HG03159 (cell line): ENCODE measurements at regions not wholly inside any gene's neighbourhood (a gene's known extent, or its start where the extent isn't known, plus 50 kb on each side); places are given as distances from the start of the nearest gene placed in this dataset.
"Not testable (repeated sequence)": the region's sequence is repeated elsewhere in the genome, so short reads cannot be mapped to it uniquely, and the experiment has no call there.

ENCODE experiments used
- ATAC-seq: cut with Tn5 transposase; IDR thresholded peaks from one replicate; pipeline ENCODE4 v1.9.1; 2021; ENCODE audit warnings: mild to moderate bottlenecking, moderate library complexity; ENCODE audit not compliant: unreplicated experiment

DNA sequence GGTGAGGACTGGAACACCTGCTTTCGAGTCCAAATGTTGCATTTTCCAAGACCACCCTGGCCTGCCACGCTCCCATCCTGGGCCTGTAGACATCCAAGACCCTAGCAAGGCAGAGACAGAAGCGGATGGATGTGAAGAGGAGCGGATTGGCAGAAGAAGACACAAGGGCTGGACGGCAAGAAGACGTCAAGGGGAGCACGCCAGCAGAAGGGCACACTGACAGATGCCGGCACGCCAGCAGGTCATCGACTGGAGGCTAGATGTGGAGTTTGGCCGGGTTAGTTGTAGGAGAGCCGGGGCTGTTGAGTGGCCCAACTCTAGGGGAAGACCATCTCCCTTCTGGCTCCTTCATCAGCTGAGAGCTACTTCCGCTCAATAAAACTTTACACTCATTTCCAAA lies 251.6 kb downstream of the ZWINT start:
- no peak for ATAC-seq

DNA sequence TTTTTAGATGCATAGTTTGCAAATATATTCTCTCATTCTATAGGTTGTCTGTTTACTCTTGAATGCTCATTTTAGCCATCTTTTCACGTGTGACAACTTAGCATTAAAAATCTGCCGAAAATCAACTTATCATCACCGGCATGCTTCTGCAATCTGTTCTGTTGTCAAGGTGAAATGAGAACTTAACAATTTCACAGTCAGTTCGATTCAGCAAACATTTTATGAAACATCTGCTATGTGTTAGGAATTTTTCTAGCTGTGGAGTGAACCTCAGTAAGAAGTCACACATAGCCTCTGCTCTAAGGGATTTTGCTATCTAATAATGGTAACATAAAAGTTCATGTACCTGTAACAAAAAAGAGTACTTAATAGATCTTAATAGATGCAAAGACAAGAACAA lies 256.1 kb downstream of the ZWINT start:
- ATAC-seq = no peak

DNA sequence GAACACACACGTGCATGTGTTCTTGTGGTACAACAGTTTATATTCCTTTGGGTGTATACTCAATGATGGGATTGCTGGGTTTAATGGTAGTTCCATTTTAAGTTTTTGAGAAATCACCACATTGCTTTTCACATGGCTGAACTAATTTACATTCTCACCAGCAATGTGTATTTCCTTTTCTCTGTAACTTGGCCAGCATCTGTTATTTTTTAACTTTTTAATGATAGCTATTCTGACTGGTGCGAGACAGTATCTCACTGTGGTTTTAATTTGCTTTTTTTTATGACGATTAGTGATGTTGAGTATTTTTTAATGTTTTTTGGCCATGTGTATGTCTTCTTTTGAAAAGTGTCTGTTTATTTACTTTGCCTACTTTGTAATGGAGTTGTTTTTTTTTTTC lies 256.6 kb downstream of the ZWINT start:
- ATAC-seq = no peak

DNA sequence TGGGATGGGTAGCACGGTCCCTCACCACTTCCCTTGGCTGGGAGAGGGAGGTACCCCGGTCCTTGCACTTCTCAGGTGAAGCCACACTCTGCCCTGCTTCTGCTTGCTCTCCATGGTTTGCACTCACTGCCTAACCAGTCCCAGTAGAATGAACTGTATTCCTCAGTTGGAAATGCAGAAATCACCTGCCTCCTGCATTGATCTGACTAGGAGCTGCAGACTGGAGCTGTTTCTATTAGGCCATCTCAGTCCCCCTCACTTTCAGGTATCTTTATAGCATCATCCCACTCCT lies 264.9 kb downstream of the ZWINT start:
- ATAC-seq = no peak

DNA sequence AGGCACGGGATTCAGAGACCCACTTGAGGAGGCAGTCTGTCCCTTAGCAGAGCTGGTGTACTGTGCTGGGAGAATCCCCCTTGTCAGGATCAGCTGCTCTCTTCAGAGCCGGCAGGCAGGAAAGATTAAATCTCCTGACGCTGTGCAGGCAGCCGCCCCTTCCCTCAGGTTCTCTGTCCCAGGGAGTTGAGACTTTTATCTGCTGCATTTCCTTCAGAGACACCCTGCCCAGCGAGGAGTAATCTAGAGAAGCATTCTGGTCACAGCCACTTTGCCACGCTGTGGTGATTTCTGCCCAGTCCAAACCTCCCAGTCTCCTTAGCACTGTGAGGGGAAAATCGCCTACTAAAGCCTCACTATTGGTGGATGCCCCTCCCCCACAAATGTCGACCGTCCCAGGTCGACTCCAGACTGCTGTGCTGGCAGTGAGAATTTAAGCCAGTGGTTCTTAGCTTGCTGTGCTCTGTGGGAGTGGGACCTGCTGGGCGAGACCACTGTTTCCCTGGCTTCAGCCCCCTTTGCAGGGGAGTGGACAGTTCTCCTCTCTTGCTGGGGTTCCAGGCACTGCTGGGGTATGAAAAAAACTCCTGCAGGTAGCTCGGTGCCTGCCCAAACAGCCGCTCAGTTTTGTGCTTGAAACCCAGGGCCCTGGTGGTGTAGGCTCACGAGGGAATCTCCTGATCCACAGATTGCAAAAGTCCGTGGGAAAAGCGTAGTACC lies 265.4 kb downstream of the ZWINT start:
- no peak for ATAC-seq

- not testable (repeated sequence) for ATAC-seq
Measured at GRCh38 chr10:56093645-56094044, 267.4 kb downstream of the ZWINT start.

GRCh38 chr10:56091872-56092271 lies 269.2 kb downstream of the ZWINT start:
- ATAC-seq = no peak

DNA sequence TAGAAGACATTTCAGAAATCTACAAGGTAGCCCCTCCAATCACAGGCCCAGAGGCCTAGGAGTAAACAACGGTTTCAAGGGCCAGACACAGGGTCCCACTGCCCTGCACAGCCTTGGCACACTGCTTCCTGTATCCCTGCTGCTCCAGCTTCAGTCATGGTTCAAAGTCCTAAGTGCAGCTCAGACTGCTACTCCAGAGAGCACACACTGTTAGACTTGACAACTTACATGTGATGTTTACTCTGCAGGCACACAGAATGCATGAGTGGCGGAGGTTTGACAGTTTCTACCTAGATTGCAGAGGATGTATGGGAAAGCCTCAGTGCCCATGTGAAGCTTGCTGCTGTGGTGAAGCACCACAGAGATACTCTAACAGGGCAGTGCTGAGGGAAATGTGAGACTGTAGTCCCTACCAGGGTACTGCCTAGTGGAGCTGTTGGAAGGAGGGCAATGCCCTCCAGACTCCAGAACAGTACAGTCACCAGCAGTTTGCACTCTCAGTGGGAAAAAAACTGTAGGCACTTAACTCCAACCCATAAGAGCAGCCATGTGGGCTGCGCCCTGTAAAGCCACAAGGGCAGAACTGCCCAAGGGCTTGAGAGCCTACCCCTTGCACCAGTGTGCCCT lies 270.0 kb downstream of the ZWINT start:
- no peak for ATAC-seq

- no peak for ATAC-seq
Measured at GRCh38 chr10:56085406-56086122, 275.5 kb downstream of the ZWINT start.

DNA sequence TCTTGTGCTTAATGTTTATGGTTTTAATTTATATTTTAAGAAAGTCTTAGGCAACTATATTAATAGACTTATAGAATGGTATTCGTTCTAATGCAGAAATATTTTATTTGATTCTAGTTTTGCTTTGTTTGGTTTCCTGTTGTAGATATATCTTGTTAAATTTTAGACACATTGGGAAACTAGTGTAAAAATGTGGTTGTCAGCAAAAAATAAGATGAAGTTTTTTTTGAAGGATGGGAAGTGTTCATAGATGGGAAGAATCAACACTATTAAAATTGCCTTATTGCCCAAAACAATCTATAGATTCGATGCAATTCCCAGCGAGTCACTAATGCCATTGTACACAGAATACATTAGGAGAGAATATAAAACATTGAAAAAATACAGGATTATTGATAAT lies 278.9 kb downstream of the ZWINT start:
- ATAC-seq = no peak

GRCh38 chr10:56068473-56069263 lies 292.4 kb downstream of the ZWINT start:
- no peak for ATAC-seq

GRCh38 chr10:56068040-56068439 lies 293.0 kb downstream of the ZWINT start:
- ATAC-seq = no peak

DNA sequence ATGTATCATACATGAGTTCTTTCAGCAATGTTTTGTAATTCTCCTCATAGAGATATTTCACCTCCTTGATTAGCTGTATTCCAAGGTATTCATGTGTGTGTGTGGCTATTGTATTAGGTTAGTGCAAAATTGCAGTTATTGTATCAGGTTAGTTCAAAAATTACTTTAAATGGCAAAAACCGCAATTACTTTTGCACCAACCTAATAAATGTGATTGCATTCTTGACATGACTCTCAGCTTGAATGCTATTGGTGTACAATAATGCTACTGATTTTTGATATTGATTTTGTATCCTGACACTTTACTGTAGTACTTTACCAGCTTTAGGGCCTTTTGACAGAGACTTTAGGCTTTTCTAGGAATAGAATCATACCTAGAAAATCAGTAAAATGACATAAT lies 297.4 kb downstream of the ZWINT start:
- no peak for ATAC-seq

- no peak for ATAC-seq
Measured at GRCh38 chr10:56057860-56058259, 303.2 kb downstream of the ZWINT start.

DNA sequence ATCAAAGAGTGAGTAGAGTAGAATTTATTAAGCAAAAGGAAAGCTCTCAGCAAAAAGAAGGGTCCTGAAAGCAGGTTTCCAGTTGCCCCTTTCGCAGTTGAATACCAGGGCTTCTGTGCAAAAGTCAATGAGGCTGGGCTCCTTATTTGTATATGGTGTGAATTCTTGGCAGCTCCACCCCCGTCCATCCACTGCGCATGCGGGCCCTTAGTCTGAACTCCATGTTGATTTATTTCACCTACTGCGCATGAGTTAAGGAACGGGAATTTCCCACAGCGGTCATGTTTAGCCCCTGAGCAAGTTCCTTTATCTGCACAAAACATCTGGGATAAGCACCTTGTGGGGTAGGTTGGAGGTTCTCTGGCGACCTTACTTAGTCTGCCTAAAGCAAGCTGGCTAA lies 325.6 kb downstream of the ZWINT start:
- ATAC-seq = no peak

DNA sequence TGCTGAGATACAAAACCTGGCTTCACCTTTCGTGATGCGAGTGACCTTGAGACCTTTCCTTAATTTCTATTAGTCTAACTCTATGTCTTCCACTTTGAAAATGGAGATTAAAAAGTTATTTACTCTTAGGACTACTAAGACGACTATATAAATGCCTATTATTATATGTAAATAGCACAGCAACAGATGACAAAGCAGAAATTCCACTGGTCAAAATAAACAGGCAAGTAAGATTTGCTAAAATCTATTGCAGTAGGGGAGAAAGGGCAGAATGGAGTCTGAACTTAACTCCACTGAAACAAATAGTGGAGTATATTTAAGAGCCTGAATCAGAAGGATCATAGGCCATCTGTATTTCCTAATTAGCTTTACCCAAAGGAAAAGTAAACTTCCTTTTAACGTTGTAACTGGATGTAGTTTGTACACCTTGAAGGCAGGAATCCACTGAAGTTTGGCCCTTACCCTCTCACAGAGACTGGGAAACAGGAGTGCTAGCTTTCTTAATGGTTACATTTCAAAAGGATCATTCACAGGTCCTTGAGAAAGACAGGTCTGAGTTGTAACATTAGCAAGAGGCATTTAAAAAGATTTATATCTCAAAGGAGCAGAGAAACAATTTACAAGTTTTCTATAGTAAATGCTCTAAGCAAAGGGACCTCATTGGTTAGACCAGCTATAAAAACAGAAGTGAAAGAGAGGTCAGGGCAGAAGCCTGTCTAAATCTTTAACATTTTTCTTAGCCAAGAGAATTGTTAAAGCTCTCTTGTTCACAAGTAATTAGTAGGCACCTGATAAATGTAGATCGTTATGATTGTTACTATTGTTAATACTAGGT lies 332.5 kb downstream of the ZWINT start:
- no peak for ATAC-seq

GRCh38 chr10:56012101-56012500 lies 349.0 kb downstream of the ZWINT start:
- no peak for ATAC-seq

DNA sequence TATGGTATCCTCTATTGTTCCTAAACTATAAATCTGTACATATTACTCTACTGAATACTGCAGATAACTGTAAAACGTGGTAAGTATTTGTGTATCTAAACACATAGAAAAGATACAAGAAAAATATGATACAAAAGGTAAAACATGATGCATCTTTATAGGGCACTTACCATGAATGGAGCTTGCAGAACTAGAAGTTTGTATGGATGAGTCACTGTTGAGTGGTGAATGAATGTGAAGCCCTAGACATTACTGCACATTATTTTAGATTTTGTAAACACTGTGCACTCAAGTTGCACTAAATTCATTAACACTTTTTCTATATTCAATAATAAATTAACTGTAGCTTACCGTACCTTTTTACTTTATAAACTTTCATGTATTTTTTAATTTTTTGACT lies 357.5 kb downstream of the ZWINT start:
- ATAC-seq = no peak

- ATAC-seq = no peak
Measured at GRCh38 chr10:55989188-55989587, 371.9 kb downstream of the ZWINT start.

DNA sequence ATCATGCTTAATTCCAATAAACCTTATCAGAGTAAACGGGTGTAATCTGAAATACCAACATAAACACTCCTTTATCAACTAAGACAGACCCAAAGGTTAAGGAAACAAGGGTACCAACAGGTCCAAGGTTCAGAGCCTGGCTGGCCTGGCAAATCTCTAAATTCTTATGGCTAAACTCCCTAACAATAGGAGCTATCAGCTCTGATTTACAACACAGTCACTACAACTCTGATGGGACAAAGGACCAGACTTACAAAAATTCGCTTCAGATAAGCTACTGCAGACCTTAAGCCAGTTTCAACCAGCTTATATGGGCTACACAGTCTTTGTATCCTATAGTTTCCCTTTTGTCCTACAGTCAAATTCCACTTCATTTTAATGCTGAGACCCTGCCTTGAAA lies 381.9 kb downstream of the ZWINT start:
- no peak for ATAC-seq

DNA sequence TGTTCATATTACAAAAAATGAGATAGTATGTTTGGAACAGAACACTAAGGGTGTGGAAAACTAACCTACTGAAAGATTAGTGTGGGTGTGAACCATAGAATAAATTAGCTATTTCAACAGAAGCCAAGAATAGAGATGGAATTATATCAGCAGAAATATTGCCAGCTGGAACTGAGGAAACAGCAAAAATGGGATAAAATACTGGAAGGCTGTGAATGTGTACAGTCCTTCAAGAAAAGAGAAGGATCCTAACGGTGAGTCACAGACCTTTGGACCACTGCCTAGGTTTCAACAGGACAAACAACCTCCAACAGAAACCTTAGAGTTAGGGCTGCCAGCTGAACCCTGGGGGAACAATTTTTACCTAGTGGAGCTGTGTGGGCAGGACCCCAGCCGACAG lies 395.0 kb downstream of the ZWINT start:
- no peak for ATAC-seq
